CD14-positive monocyte (primary cell): ENCODE measurements at regions not wholly inside any gene's neighbourhood (a gene's known extent, or its start where the extent isn't known, plus 50 kb on each side); places are given as distances from the start of the nearest gene placed in this dataset.

Experiments used
- DNase-seq, 3 donors: peaks; one replicate each; pipeline ENCODE4 v3.0.0-alpha.2; 2011 to 2022
- H2AFZ ChIP-seq: 2 replicates; pipeline ENCODE4 v1.6.0; 2012; ENCODE audit warnings: mild to moderate bottlenecking, low read depth, low read length, inconsistent platforms; ENCODE audit not compliant: insufficient read depth, poor library complexity, severe bottlenecking
- H3K27ac ChIP-seq, 2 donors: 1 replicate in 1 of 2; 2 replicates in 1 of 2; pipeline ENCODE4 v1.5.1; 2012 to 2013; ENCODE audit warnings: low read length in 2 of 2, control low read depth in 1 of 2, inconsistent platforms in 1 of 2, low read depth in 1 of 2, mild to moderate bottlenecking in 1 of 2
- H3K27me3 ChIP-seq, 2 donors: one replicate each; pipeline versions ENCODE4 v1.6.0 to v1.6.1; 2011 to 2013; ENCODE audit warnings: low read length in 2 of 2; ENCODE audit not compliant: control insufficient read depth in 2 of 2, insufficient read depth in 2 of 2
- H3K36me3 ChIP-seq, 2 donors: replicated peaks in 1 of 2; 1 replicate in 1 of 2; 2 replicates in 1 of 2; pipeline versions ENCODE4 v1.5.1 to v1.6.1; 2012 to 2013; ENCODE audit warnings: low read length in 2 of 2, control low read depth in 1 of 2, inconsistent platforms in 1 of 2, mild to moderate bottlenecking in 1 of 2; ENCODE audit not compliant: insufficient read depth in 2 of 2, control insufficient read depth in 1 of 2
- H3K4me1 ChIP-seq, 2 donors: 1 replicate in 1 of 2; 2 replicates in 1 of 2; pipeline versions ENCODE4 v1.5.1 to v1.6.1; 2012 to 2013; ENCODE audit warnings: low read length in 2 of 2, control low read depth in 1 of 2, inconsistent platforms in 1 of 2, mild to moderate bottlenecking in 1 of 2, moderate library complexity in 1 of 2; ENCODE audit not compliant: insufficient read depth in 2 of 2, control insufficient read depth in 1 of 2
- H3K4me2 ChIP-seq: replicated peaks from 2 replicates; pipeline ENCODE3; 2012; ENCODE audit warnings: low read length, moderate library complexity, mild to moderate bottlenecking; ENCODE audit not compliant: poor library complexity, severe bottlenecking; ENCODE audit errors: extremely low read depth
- H3K4me3 ChIP-seq, 3 experiments: fragments of 200-600 bp in 1 of 3; sonication (generic) in 1 of 3; replicated peaks in 1 of 3; 1 replicate in 2 of 3; 2 replicates in 1 of 3; pipeline ENCODE4 v1.5.1; 2011 to 2013; ENCODE audit warnings: low read length in 3 of 3, mild to moderate bottlenecking in 3 of 3, control low read depth in 2 of 3, low read depth in 2 of 3, inconsistent platforms in 1 of 3, moderate library complexity in 1 of 3
- H3K79me2 ChIP-seq: 2 replicates; pipeline ENCODE4 v1.6.0; 2012; ENCODE audit warnings: mild to moderate bottlenecking, control low read depth, inconsistent platforms, low read length, moderate library complexity; ENCODE audit not compliant: insufficient read depth
- H3K9ac ChIP-seq: 2 replicates; pipeline ENCODE4 v1.6.0; 2017; ENCODE audit warnings: low read length, mild to moderate bottlenecking; ENCODE audit not compliant: insufficient read depth, poor library complexity, severe bottlenecking
- H3K9me3 ChIP-seq, 2 donors: replicated peaks in 1 of 2; 1 replicate in 1 of 2; 2 replicates in 1 of 2; pipeline versions ENCODE4 v1.5.1 to v1.6.1; 2012 to 2013; ENCODE audit warnings: low read length in 2 of 2, control low read depth in 1 of 2; ENCODE audit not compliant: control insufficient read depth in 1 of 2, insufficient read depth in 1 of 2
- H4K20me1 ChIP-seq: 2 replicates; pipeline ENCODE4 v1.6.0; 2012; ENCODE audit warnings: mild to moderate bottlenecking, low read length, control low read depth, moderate library complexity; ENCODE audit not compliant: insufficient read depth
- H3K27ac Mint-ChIP-seq, 7 donors: one replicate each; pipeline ENCODE4 v1.8.0; 2020; ENCODE audit warnings: mild to moderate bottlenecking in 7 of 7, mixed read lengths in 7 of 7, moderate library complexity in 6 of 7, inconsistent platforms in 2 of 7
- H3K27me3 Mint-ChIP-seq, 3 donors: one replicate each; pipeline ENCODE4 v1.8.0; 2021 to 2022; ENCODE audit warnings: low read depth in 3 of 3, mild to moderate bottlenecking in 3 of 3, mixed read lengths in 3 of 3, moderate library complexity in 3 of 3, inconsistent platforms in 1 of 3
- H3K36me3 Mint-ChIP-seq, 2 donors: one replicate each; pipeline ENCODE4 v1.8.0; 2020; ENCODE audit warnings: mixed read lengths in 2 of 2, inconsistent platforms in 1 of 2, mild to moderate bottlenecking in 1 of 2
- H3K4me1 Mint-ChIP-seq: one replicate; pipeline ENCODE4 v1.8.0; 2020; ENCODE audit warnings: mild to moderate bottlenecking, mixed read lengths
- H3K4me3 Mint-ChIP-seq, 2 donors: one replicate each; pipeline ENCODE4 v1.8.0; 2020; ENCODE audit warnings: mild to moderate bottlenecking in 2 of 2, mixed read lengths in 2 of 2, moderate library complexity in 1 of 2
- H3K9me3 Mint-ChIP-seq, 7 donors: one replicate each; pipeline ENCODE4 v1.8.0; 2020 to 2022; ENCODE audit warnings: mixed read lengths in 7 of 7, mild to moderate bottlenecking in 6 of 7, moderate library complexity in 6 of 7, inconsistent platforms in 2 of 7
- WGBS: methylation state at CpG from one replicate; pipeline ENCODE4 v1.1.5; 2013; ENCODE audit warnings: missing lambda C conversion rate; ENCODE audit not compliant: insufficient coverage; 5-methylcytosine and 5-hydroxymethylcytosine counted together
- intact Hi-C, 2 donors: fragments of 100-400 bp; cut with micrococcal nuclease; formaldehyde crosslinking; loops; one replicate each; pipeline versions ENCODE4 v1.15.0 to v1.15.1; 2023
- TF ChIP-seq, protein P1 (sequence below): fragments of 200-600 bp; IDR thresholded peaks from one replicate; pipeline ENCODE4 v1.8.0; 2022; ENCODE audit warnings: antibody characterized with exemption, mild to moderate bottlenecking

GRCh38 chr15:79167776-79168175, 77.2 kb upstream of the RASGRF1 start:
- Histone ChIP-seq H3K4me2 (no peak overlapping the region), H3K4me3 (no peak overlapping the region), H3K27me3 (peaks cover 3 to 4% of the 10 kb centered on the region in 2 donors), H3K4me1 (no peaks in the 10 kb centered on the region), H4K20me1 (no peaks in the 10 kb centered on the region), H2AFZ (no peak overlapping the region), H3K79me2 (no peaks in the 10 kb centered on the region), H3K9ac (no peak overlapping the region), H3K36me3 (no peaks in the 10 kb centered on the region), H3K27ac (no peak overlapping the region), H3K9me3 (no peaks in the 10 kb centered on the region)
- WGBS, result 90% methylated on average over 2 of the region's 2 CpGs
- Mint-ChIP-seq H3K27ac (no peak overlapping the region), H3K36me3 (no peaks in the 10 kb centered on the region), H3K27me3 (peaks cover 9 to 25% (median 14%) of the 10 kb centered on the region in 3 donors), H3K4me1 (no peaks in the 10 kb centered on the region), H3K4me3 (no peak overlapping the region), H3K9me3 (peaks cover 0 to 8% (median 2%) of the 10 kb centered on the region in 7 donors)
- TF ChIP-seq, protein P1, sequence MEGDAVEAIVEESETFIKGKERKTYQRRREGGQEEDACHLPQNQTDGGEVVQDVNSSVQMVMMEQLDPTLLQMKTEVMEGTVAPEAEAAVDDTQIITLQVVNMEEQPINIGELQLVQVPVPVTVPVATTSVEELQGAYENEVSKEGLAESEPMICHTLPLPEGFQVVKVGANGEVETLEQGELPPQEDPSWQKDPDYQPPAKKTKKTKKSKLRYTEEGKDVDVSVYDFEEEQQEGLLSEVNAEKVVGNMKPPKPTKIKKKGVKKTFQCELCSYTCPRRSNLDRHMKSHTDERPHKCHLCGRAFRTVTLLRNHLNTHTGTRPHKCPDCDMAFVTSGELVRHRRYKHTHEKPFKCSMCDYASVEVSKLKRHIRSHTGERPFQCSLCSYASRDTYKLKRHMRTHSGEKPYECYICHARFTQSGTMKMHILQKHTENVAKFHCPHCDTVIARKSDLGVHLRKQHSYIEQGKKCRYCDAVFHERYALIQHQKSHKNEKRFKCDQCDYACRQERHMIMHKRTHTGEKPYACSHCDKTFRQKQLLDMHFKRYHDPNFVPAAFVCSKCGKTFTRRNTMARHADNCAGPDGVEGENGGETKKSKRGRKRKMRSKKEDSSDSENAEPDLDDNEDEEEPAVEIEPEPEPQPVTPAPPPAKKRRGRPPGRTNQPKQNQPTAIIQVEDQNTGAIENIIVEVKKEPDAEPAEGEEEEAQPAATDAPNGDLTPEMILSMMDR, result no peak
- intact Hi-C loops, result no loop called here
- DNase-seq, result no peak

- 94% methylated on average over 4 of the region's 5 CpGs for WGBS
- Histone ChIP-seq H3K4me3 (no peak overlapping the region), H3K27me3 (peaks cover 3 to 4% of the 10 kb centered on the region in 2 donors), H3K9me3 (no peaks in the 10 kb centered on the region), H4K20me1 (no peaks in the 10 kb centered on the region), H3K27ac (no peak overlapping the region), H2AFZ (no peak overlapping the region), H3K79me2 (no peaks in the 10 kb centered on the region), H3K4me1 (no peaks in the 10 kb centered on the region), H3K36me3 (no peaks in the 10 kb centered on the region), H3K9ac (no peak overlapping the region), H3K4me2 (no peak overlapping the region)
- H3K27ac Mint-ChIP-seq, result no peak overlapping the region
- no peaks in the 10 kb centered on the region for H3K4me1 Mint-ChIP-seq
- peaks cover 0 to 8% (median 1%) of the 10 kb centered on the region in 7 donors for H3K9me3 Mint-ChIP-seq
- H3K4me3 Mint-ChIP-seq, result no peak overlapping the region
- peaks cover 5 to 20% (median 12%) of the 10 kb centered on the region in 3 donors for H3K27me3 Mint-ChIP-seq
- DNase-seq, result no peak
- intact Hi-C loops, result no loop called here
- H3K36me3 Mint-ChIP-seq, result no peaks in the 10 kb centered on the region
- TF ChIP-seq, protein P1, result no peak
These were observed 75.9 kb upstream of the RASGRF1 start for GRCh38 chr15:79166311-79166955.
